ENCODE measurements at regions not wholly inside any gene's neighbourhood (a gene's known extent, or its start where the extent isn't known, plus 50 kb on each side); places are given as distances from the start of the nearest gene placed in this dataset.

- TF ChIP-seq CTCF (IDR thresholded peaks at IDR 0.05), result no peak
- no peak for TF ChIP-seq POLR2A (IDR thresholded peaks at IDR 0.05)
Observed at GRCh38 chr2:65716698-65717097, 284.3 kb upstream of the SPRED2 start.
